ENCODE measurements at regions not wholly inside any gene's neighbourhood (a gene's known extent, or its start where the extent isn't known, plus 50 kb on each side); places are given as distances from the start of the nearest gene placed in this dataset.

DNA sequence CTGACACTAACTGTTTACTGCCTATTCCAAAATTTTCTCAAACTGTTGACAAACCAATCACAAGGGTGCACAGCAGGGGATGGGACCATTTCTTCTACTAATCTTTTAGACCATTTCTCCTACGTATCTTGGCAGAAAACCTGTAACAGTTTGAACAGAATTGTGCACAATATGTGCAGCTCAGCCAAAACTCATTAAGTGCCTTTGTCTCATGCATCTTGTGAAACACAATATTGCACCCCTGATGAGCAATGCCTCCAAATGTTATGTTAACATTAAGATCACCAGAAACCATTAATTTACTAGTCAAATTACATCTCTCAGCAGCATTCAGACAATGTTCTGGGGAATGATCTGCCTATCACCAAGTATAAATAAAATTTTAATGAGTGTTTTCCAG lies 247.5 kb downstream of the NRIP1 start:
- TF ChIP-seq CTCF (IDR thresholded peaks at IDR 0.05) (no peak), EP300 (IDR thresholded peaks at IDR 0.05) (no peak)
